ENCODE measurements at regions not wholly inside any gene's neighbourhood (a gene's known extent, or its start where the extent isn't known, plus 50 kb on each side); places are given as distances from the start of the nearest gene placed in this dataset.

- Histone ChIP-seq H3K36me3 (ENCODE audit: control insufficient read depth in 2 of 2, extremely low read depth in 1 of 2, insufficient read depth in 2 of 2, low read length in 2 of 2) (no peaks in the 10 kb centered on the region), H3K27ac (ENCODE audit: insufficient read depth, low read depth, low read length) (no peak overlapping the region), H4K20me1 (replicated peaks; ENCODE audit: control insufficient read depth, extremely low read depth, insufficient read depth, low read length) (no peaks in the 10 kb centered on the region), H3K9ac (replicated peaks; ENCODE audit: extremely low read depth, insufficient read depth, low read length) (no peak overlapping the region), H3K9me3 (replicated peaks; ENCODE audit: control insufficient read depth, insufficient read depth, low read length) (no peaks in the 10 kb centered on the region), H3K27me3 (ENCODE audit: control insufficient read depth in 2 of 2, insufficient read depth in 2 of 2, low read length in 2 of 2) (no peaks in the 10 kb centered on the region), H3K79me2 (ENCODE audit: control insufficient read depth, insufficient read depth, low read length) (no peaks in the 10 kb centered on the region), H3K4me3 (replicated peaks in 1 of 3; ENCODE audit: insufficient read depth in 1 of 3, low read depth in 1 of 3, low read length in 3 of 3) (no peak overlapping the region), H3K9me1 (replicated peaks; ENCODE audit: control insufficient read depth, extremely low read depth, insufficient read depth, low read length) (no peaks in the 10 kb centered on the region), H3K4me1 (ENCODE audit: control insufficient read depth, extremely low read depth, insufficient read depth, low read length) (no peaks in the 10 kb centered on the region), H3K4me2 (ENCODE audit: insufficient read depth, low read length) (no peak overlapping the region), H2AFZ (ENCODE audit: low read depth, low read length) (no peak overlapping the region)
- ChIA-PET CTCF (no interaction called here), POLR2A (no interaction called here)
- intact Hi-C loops (cut with micrococcal nuclease) (no loop called here), dilution Hi-C loops (cut with MboI; ENCODE audit: extremely low pct_ligation_motif_present, low sequenced_read_pairs) (no loop called here)
- DNase-seq (ENCODE audit: low read depth, low spot score) (no peak), FAIRE-seq (no peak)
- TF ChIP-seq MYC (IDR thresholded peaks at IDR 0.05; ENCODE audit: low read depth, low read length) (no peak), JUN (IDR thresholded peaks at IDR 0.05; ENCODE audit: borderline replicate concordance, insufficient read depth, insufficient read length, low read depth) (no peak), MAX (IDR thresholded peaks at IDR 0.05; ENCODE audit: insufficient read depth, insufficient read length) (no peak), EZH2 (IDR thresholded peaks at IDR 0.05; ENCODE audit: borderline replicate concordance, low read depth, low read length, severe bottlenecking) (no peak), GATA2 (IDR thresholded peaks at IDR 0.05; ENCODE audit: insufficient read depth, insufficient read length, low read depth, low read length) (no peak), POLR2A (IDR thresholded peaks at IDR 0.05; ENCODE audit: low read depth, low read length) (no peak), CTCF (IDR thresholded peaks at IDR 0.05; ENCODE audit: extremely low read depth in 1 of 2, insufficient read depth in 1 of 2, low read depth in 1 of 2, low read length in 2 of 2) (no peak), FOS (IDR thresholded peaks at IDR 0.05; ENCODE audit: borderline replicate concordance, insufficient read depth, low read length) (no peak), POLR2AphosphoS5 (IDR thresholded peaks at IDR 0.05; ENCODE audit: insufficient read depth, low read depth, low read length) (no peak)
- BruUV-seq (replicated peaks) = no TSS peak
These were observed 160.2 kb upstream of the MARCKS start for GRCh38 chr6:113696960-113697359.

Measured in endothelial cell of umbilical vein (primary cell).